HCT116 (cell line): ENCODE measurements at regions not wholly inside any gene's neighbourhood (a gene's known extent, or its start where the extent isn't known, plus 50 kb on each side); places are given as distances from the start of the nearest gene placed in this dataset.
A peak's percentile ranks its signal among the peaks of the same experiment; 100 is the strongest.

ENCODE experiments used
- ATAC-seq: fragments of 200-7000 bp; cut with Tn5 transposase; 2 replicates; pipeline ENCODE4 v1.9.1; 2020; ENCODE audit warnings: mild to moderate bottlenecking, moderate library complexity
- BruUV-seq: library from RNA; stranded (reverse); fragments of 400-500 nt; replicated peaks from 2 replicates; lab custom pipeline; 2021; lab: Mats Ljungman, UMichigan
- CTCF ChIA-PET: fragments of 300-600 bp; sonication (Branson Sonifier 250); formaldehyde crosslinking; loops from one replicate; lab custom pipeline; 2021; ENCODE audit warnings: antibody characterized with exemption; lab: Charles Lee
- POLR2A ChIA-PET: fragments of 300-600, 350-600 bp; sonication (Branson Sonifier 250); formaldehyde crosslinking; loops from one replicate; lab custom pipeline; 2021; ENCODE audit warnings: antibody characterized with exemption; lab: Charles Lee
- RAD21 ChIA-PET, 2 experiments: fragments of 300-600 bp; sonication (Branson Sonifier 250); formaldehyde crosslinking; loops; one replicate each; lab custom pipeline; 2023; ENCODE audit warnings: low total read pairs in 2 of 2; ENCODE audit not compliant: uncharacterized antibody in 2 of 2, unreplicated experiment in 2 of 2, low non-redundant PET in 1 of 2; lab: Charles Lee
- DNase-seq: peaks from one replicate; pipeline ENCODE4 v3.0.0-alpha.2; 2010; ENCODE audit warnings: low read depth, low spot score
- H2AFZ ChIP-seq: fragments of 200-600 bp; shearing (Covaris generic), sonication (generic); 2 replicates; pipeline ENCODE4 v1.6.1; 2017; ENCODE audit warnings: low read depth, mixed run types, mixed read lengths, antibody characterized with exemption, low read length; ENCODE audit not compliant: poor library complexity, severe bottlenecking
- H3K27ac ChIP-seq: 2 replicates; pipeline ENCODE4 v1.5.1; 2012; ENCODE audit warnings: low read depth, low read length
- H3K27me3 ChIP-seq: fragments of 200-600 bp; sonication (generic); 2 replicates; pipeline ENCODE4 v1.6.1; 2016; ENCODE audit warnings: mixed run types, low read length, mixed read lengths; ENCODE audit not compliant: insufficient read depth
- H3K36me3 ChIP-seq, 2 experiments: fragments of 200-500 bp in 1 of 2; fragments of 200-600 bp in 1 of 2; sonication (Bioruptor generic) in 1 of 2; sonication (generic) in 1 of 2; 2 replicates each; pipeline versions ENCODE4 v1.5.1 to v1.6.1; 2014 to 2016; ENCODE audit warnings: low read length in 2 of 2, inconsistent platforms in 1 of 2, mixed read lengths in 1 of 2, mixed run types in 1 of 2; ENCODE audit not compliant: insufficient read depth in 2 of 2, control insufficient read depth in 1 of 2
- H3K4me1 ChIP-seq, 2 experiments: fragments of 200-600 bp in 1 of 2; sonication (generic) in 1 of 2; 2 replicates each; pipeline versions ENCODE4 v1.5.1 to v1.6.1; 2012 to 2017; ENCODE audit warnings: low read length in 2 of 2, inconsistent platforms in 1 of 2, mild to moderate bottlenecking in 1 of 2, mixed read lengths in 1 of 2, mixed run types in 1 of 2, moderate library complexity in 1 of 2; ENCODE audit not compliant: insufficient read depth in 2 of 2, control insufficient read depth in 1 of 2
- H3K4me2 ChIP-seq: fragments of 200-600 bp; sonication (generic); 2 replicates; pipeline ENCODE4 v1.6.1; 2017; ENCODE audit warnings: mixed run types, low read length, mixed read lengths
- H3K4me3 ChIP-seq, 2 experiments: fragments of 200-600 bp in 1 of 2; sonication (generic) in 1 of 2; replicated peaks in 1 of 2; 2 replicates each; pipeline ENCODE4 v1.5.1; 2011 to 2016; ENCODE audit warnings: low read length in 2 of 2, control low read depth in 1 of 2, low read depth in 1 of 2, mild to moderate bottlenecking in 1 of 2, mixed read lengths in 1 of 2, mixed run types in 1 of 2
- H3K79me2 ChIP-seq: fragments of 200-600 bp; sonication (generic); 2 replicates; pipeline ENCODE4 v1.6.1; 2017; ENCODE audit warnings: mild to moderate bottlenecking, mixed run types, low read length, moderate library complexity, mixed read lengths; ENCODE audit not compliant: insufficient read depth
- H3K9ac ChIP-seq: fragments of 200-600 bp; sonication (generic); 2 replicates; pipeline ENCODE4 v1.6.1; 2016; ENCODE audit warnings: low read length, mixed read lengths
- H3K9me2 ChIP-seq: fragments of 200-600 bp; sonication (generic), shearing (Covaris generic); 2 replicates; pipeline ENCODE4 v1.6.1; 2017; ENCODE audit warnings: mixed run types, mild to moderate bottlenecking, moderate library complexity; ENCODE audit not compliant: insufficient read depth
- H3K9me3 ChIP-seq, 2 experiments: fragments of 200-500 bp in 1 of 2; fragments of 200-600 bp in 1 of 2; sonication (Bioruptor generic) in 1 of 2; sonication (generic) in 1 of 2; 2 replicates each; pipeline ENCODE4 v1.6.1; 2014 to 2017; ENCODE audit warnings: low read length in 2 of 2, mixed read lengths in 2 of 2, inconsistent platforms in 1 of 2, low read depth in 1 of 2, mild to moderate bottlenecking in 1 of 2, mixed run types in 1 of 2, moderate library complexity in 1 of 2; ENCODE audit not compliant: control insufficient read depth in 1 of 2, insufficient read depth in 1 of 2
- H4K20me1 ChIP-seq: fragments of 200-600 bp; sonication (generic), shearing (Covaris generic); 2 replicates; pipeline ENCODE4 v1.6.1; 2017; ENCODE audit warnings: mixed run types, mild to moderate bottlenecking, moderate library complexity; ENCODE audit not compliant: insufficient read depth
- CEBPB ChIP-seq: IDR thresholded peaks from 2 replicates; pipeline ENCODE4 v1.6.1; 2012; ENCODE audit warnings: low read depth
- EGR1 ChIP-seq: IDR thresholded peaks from 2 replicates; pipeline ENCODE4 v1.6.1; 2012; ENCODE audit warnings: low read depth
- ELF1 ChIP-seq: IDR thresholded peaks from 2 replicates; pipeline ENCODE4 v1.6.1; 2012; ENCODE audit warnings: low read depth, borderline replicate concordance
- EZH2 ChIP-seq: fragments of 200-600 bp; sonication (generic); IDR thresholded peaks from 2 replicates; pipeline ENCODE4 v1.6.1; 2017; ENCODE audit warnings: antibody characterized with exemption, mixed run types
- EZH2phosphoT487 ChIP-seq: fragments of 200-600 bp; IDR thresholded peaks from 2 replicates; pipeline ENCODE4 v1.6.1; 2018; ENCODE audit warnings: antibody characterized with exemption, borderline replicate concordance
- JUND ChIP-seq: IDR thresholded peaks from 2 replicates; pipeline ENCODE4 v1.6.1; 2012
- POLR2A ChIP-seq: IDR thresholded peaks from 2 replicates; pipeline ENCODE4 v1.7.0; 2011; ENCODE audit warnings: borderline replicate concordance; ENCODE audit not compliant: insufficient read depth, insufficient read length; ENCODE audit errors: extremely low read depth
- POLR2AphosphoS5 ChIP-seq: IDR thresholded peaks from 2 replicates; pipeline ENCODE4 v1.6.1; 2011; ENCODE audit warnings: mild to moderate bottlenecking, low read depth, low read length, moderate library complexity
- RAD21 ChIP-seq: IDR thresholded peaks from 2 replicates; pipeline ENCODE4 v1.6.1; 2012; ENCODE audit warnings: low read depth, mild to moderate bottlenecking
- SRF ChIP-seq: IDR thresholded peaks from 2 replicates; pipeline ENCODE4 v1.6.1; 2012; ENCODE audit warnings: low read depth
- TCF7L2 ChIP-seq: IDR thresholded peaks from 2 replicates; pipeline ENCODE4 v1.7.0; 2011; ENCODE audit warnings: borderline replicate concordance, inconsistent platforms; ENCODE audit not compliant: insufficient read depth, insufficient read length; ENCODE audit errors: extremely low read depth
- YY1 ChIP-seq: IDR thresholded peaks from 2 replicates; pipeline ENCODE4 v1.6.1; 2011; ENCODE audit warnings: low read length, low read depth, moderate library complexity, mild to moderate bottlenecking; ENCODE audit not compliant: insufficient replicate concordance; ENCODE audit errors: extremely low read depth
- ZFX ChIP-seq: fragments of 450-650 bp; IDR thresholded peaks from 2 replicates; pipeline ENCODE4 v1.6.1; 2017
- ZNF274 ChIP-seq: fragments of 200-500 bp; sonication (Bioruptor generic); IDR thresholded peaks from 2 replicates; pipeline ENCODE4 v1.6.1; 2014; ENCODE audit warnings: mild to moderate bottlenecking, low read depth, low read length, inconsistent platforms
- intact Hi-C: fragments of 100-400 bp; cut with micrococcal nuclease; formaldehyde crosslinking; loops from 2 replicates; pipeline ENCODE4 v1.10.0; 2022
- TF ChIP-seq, protein P1 (sequence below): IDR thresholded peaks from 2 replicates; pipeline ENCODE4 v1.6.1; 2011; ENCODE audit warnings: mild to moderate bottlenecking, low read length, moderate library complexity; ENCODE audit not compliant: insufficient replicate concordance; ENCODE audit errors: extremely low read depth
- TF ChIP-seq, protein P2 (sequence below): IDR thresholded peaks from 2 replicates; pipeline ENCODE4 v1.6.1; 2012; ENCODE audit warnings: low read depth
- TF ChIP-seq, protein P3 (sequence below): IDR thresholded peaks from 2 replicates; pipeline ENCODE4 v1.6.1; 2012

DNA sequence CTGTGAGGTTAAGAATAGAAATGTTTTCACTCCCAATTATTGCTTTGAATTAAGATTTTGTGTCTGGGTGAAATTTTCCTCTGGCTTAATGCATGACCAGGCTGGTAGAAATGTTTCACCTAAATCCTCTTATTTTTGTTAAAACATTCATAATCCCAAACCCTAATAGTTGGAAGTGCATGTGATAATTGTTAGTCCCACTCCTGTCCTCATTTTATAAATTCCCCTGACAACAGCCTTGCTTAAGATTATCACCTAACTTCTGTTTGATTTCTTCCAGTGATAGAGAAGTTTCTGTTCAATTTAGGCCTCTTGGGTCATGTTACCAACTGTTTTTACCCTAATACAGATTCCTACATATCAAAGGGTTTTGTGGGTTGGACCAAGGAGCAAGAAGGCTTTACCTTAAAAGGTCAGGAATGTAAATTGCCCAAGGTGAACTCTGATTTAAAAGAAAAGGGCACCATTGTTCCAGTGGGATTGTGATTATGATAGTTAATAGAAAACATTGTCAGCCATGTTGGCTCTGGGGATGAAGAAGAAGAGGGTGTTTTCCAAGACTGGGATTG is 158.7 kb upstream of the CENPW start:
- DNase-seq = peak; percentile 12
- intact Hi-C loops = no loop called here
- Histone ChIP-seq H3K4me2 (peak overlapping the region; percentile 44; the same call in 1 of the 2 replicates), H3K79me2 (no peaks in the 10 kb centered on the region), H3K4me3 (no peak overlapping the region), H3K9me3 (no peaks in the 10 kb centered on the region), H3K4me1 (peaks cover 13 to 31% of the 10 kb centered on the region in 2 experiments), H4K20me1 (no peaks in the 10 kb centered on the region), H3K27ac (no peak overlapping the region), H3K9me2 (no peaks in the 10 kb centered on the region), H3K27me3 (no peaks in the 10 kb centered on the region), H3K9ac (no peak overlapping the region), H2AFZ (no peak overlapping the region), H3K36me3 (no peaks in the 10 kb centered on the region)
- POLR2A ChIA-PET = no interaction called here
- no TSS peak for BruUV-seq
- CTCF ChIA-PET = no interaction called here
- ATAC-seq = peak; percentile 36; the same call in 1 of the 2 replicates
- RAD21 ChIA-PET = no interaction called here
- TF ChIP-seq RAD21 (no peak), ZFX (no peak), JUND (no peak), EZH2 (no peak), POLR2AphosphoS5 (no peak), YY1 (no peak), EGR1 (no peak), POLR2A (no peak), EZH2phosphoT487 (no peak), TCF7L2 (no peak), CEBPB (no peak), ZNF274 (no peak), ELF1 (no peak), SRF (no peak)
- TF ChIP-seq, protein P1, sequence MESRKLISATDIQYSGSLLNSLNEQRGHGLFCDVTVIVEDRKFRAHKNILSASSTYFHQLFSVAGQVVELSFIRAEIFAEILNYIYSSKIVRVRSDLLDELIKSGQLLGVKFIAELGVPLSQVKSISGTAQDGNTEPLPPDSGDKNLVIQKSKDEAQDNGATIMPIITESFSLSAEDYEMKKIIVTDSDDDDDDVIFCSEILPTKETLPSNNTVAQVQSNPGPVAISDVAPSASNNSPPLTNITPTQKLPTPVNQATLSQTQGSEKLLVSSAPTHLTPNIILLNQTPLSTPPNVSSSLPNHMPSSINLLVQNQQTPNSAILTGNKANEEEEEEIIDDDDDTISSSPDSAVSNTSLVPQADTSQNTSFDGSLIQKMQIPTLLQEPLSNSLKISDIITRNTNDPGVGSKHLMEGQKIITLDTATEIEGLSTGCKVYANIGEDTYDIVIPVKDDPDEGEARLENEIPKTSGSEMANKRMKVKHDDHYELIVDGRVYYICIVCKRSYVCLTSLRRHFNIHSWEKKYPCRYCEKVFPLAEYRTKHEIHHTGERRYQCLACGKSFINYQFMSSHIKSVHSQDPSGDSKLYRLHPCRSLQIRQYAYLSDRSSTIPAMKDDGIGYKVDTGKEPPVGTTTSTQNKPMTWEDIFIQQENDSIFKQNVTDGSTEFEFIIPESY = no peak
- TF ChIP-seq, protein P2, sequence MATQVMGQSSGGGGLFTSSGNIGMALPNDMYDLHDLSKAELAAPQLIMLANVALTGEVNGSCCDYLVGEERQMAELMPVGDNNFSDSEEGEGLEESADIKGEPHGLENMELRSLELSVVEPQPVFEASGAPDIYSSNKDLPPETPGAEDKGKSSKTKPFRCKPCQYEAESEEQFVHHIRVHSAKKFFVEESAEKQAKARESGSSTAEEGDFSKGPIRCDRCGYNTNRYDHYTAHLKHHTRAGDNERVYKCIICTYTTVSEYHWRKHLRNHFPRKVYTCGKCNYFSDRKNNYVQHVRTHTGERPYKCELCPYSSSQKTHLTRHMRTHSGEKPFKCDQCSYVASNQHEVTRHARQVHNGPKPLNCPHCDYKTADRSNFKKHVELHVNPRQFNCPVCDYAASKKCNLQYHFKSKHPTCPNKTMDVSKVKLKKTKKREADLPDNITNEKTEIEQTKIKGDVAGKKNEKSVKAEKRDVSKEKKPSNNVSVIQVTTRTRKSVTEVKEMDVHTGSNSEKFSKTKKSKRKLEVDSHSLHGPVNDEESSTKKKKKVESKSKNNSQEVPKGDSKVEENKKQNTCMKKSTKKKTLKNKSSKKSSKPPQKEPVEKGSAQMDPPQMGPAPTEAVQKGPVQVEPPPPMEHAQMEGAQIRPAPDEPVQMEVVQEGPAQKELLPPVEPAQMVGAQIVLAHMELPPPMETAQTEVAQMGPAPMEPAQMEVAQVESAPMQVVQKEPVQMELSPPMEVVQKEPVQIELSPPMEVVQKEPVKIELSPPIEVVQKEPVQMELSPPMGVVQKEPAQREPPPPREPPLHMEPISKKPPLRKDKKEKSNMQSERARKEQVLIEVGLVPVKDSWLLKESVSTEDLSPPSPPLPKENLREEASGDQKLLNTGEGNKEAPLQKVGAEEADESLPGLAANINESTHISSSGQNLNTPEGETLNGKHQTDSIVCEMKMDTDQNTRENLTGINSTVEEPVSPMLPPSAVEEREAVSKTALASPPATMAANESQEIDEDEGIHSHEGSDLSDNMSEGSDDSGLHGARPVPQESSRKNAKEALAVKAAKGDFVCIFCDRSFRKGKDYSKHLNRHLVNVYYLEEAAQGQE = no peak
- TF ChIP-seq, protein P3, sequence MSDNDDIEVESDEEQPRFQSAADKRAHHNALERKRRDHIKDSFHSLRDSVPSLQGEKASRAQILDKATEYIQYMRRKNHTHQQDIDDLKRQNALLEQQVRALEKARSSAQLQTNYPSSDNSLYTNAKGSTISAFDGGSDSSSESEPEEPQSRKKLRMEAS = no peak
